OCI-LY1 (cell line): ENCODE measurements at regions not wholly inside any gene's neighbourhood (a gene's known extent, or its start where the extent isn't known, plus 50 kb on each side); places are given as distances from the start of the nearest gene placed in this dataset.

Source experiments
- H2AFZ ChIP-seq: fragments of 200-600 bp; sonication (generic), shearing (Covaris generic); 2 replicates; pipeline ENCODE4 v1.6.0; 2014; ENCODE audit warnings: antibody characterized with exemption, mild to moderate bottlenecking, low read length
- H3F3A ChIP-seq: fragments of 200-600 bp; sonication (generic), shearing (Covaris generic); 2 replicates; pipeline ENCODE4 v1.6.0; 2014; ENCODE audit warnings: mild to moderate bottlenecking, antibody characterized with exemption, low read length, moderate library complexity; ENCODE audit not compliant: insufficient read depth
- H3K27ac ChIP-seq: fragments of 200-600 bp; sonication (generic); 2 replicates; pipeline ENCODE4 v1.5.1; 2014; ENCODE audit warnings: low read length, mixed run types, mild to moderate bottlenecking, low read depth; ENCODE audit not compliant: poor library complexity, severe bottlenecking
- H3K27me3 ChIP-seq: fragments of 200-600 bp; sonication (generic); 2 replicates; pipeline ENCODE4 v1.6.0; 2014; ENCODE audit warnings: antibody characterized with exemption, mild to moderate bottlenecking, low read length, moderate library complexity; ENCODE audit not compliant: insufficient read depth
- H3K36me3 ChIP-seq: fragments of 200-600 bp; sonication (generic); 2 replicates; pipeline ENCODE4 v1.6.1; 2014; ENCODE audit warnings: mild to moderate bottlenecking, antibody characterized with exemption, low read length, moderate library complexity, mixed read lengths; ENCODE audit not compliant: insufficient read depth
- H3K4me1 ChIP-seq: fragments of 200-600 bp; sonication (generic); 2 replicates; pipeline ENCODE4 v1.5.1; 2014; ENCODE audit warnings: mild to moderate bottlenecking, low read length, moderate library complexity; ENCODE audit not compliant: insufficient read depth, severe bottlenecking
- H3K4me2 ChIP-seq: fragments of 200-600 bp; sonication (generic), shearing (Covaris generic); 2 replicates; pipeline ENCODE4 v1.6.1; 2014; ENCODE audit warnings: low read length
- H3K4me3 ChIP-seq: fragments of 200-600 bp; sonication (generic); 2 replicates; pipeline ENCODE4 v1.5.1; 2014; ENCODE audit warnings: low read length, low read depth, mild to moderate bottlenecking, mixed read lengths; ENCODE audit not compliant: poor library complexity, severe bottlenecking
- H3K79me2 ChIP-seq: fragments of 200-600 bp; shearing (Covaris generic); 2 replicates; pipeline ENCODE4 v1.6.1; 2016; ENCODE audit warnings: mixed run types, low read length, mixed read lengths; ENCODE audit not compliant: insufficient read depth
- H3K9ac ChIP-seq: fragments of 200-600 bp; sonication (generic), shearing (Covaris generic); 2 replicates; pipeline ENCODE4 v1.6.1; 2014; ENCODE audit warnings: mild to moderate bottlenecking, low read length, mixed read lengths
- H3K9me2 ChIP-seq: fragments of 200-600 bp; sonication (generic), shearing (Covaris generic); 2 replicates; pipeline ENCODE4 v1.6.1; 2014; ENCODE audit warnings: low read depth, mild to moderate bottlenecking, low read length, mixed read lengths
- H3K9me3 ChIP-seq: fragments of 200-600 bp; shearing (Covaris generic); 2 replicates; pipeline ENCODE4 v1.6.1; 2014; ENCODE audit warnings: low read length, mixed read lengths
- H4K20me1 ChIP-seq: fragments of 200-600 bp; sonication (generic), shearing (Covaris generic); 2 replicates; pipeline ENCODE4 v1.6.0; 2016; ENCODE audit warnings: mild to moderate bottlenecking, low read length; ENCODE audit not compliant: insufficient read depth
- EZH2 ChIP-seq: fragments of 200-600 bp; sonication (generic), shearing (Covaris generic); IDR thresholded peaks from 2 replicates; pipeline ENCODE4 v1.8.0; 2017; ENCODE audit warnings: borderline replicate concordance, mixed run types, mild to moderate bottlenecking, antibody characterized with exemption, low read length, moderate library complexity, mixed read lengths
- TF ChIP-seq, protein P1 (sequence below): fragments of 200-600 bp; sonication (generic), shearing (Covaris generic); IDR thresholded peaks from 2 replicates; pipeline ENCODE4 v1.5.1; 2017; ENCODE audit warnings: mild to moderate bottlenecking, antibody characterized with exemption, low read length, moderate library complexity, mixed read lengths

DNA sequence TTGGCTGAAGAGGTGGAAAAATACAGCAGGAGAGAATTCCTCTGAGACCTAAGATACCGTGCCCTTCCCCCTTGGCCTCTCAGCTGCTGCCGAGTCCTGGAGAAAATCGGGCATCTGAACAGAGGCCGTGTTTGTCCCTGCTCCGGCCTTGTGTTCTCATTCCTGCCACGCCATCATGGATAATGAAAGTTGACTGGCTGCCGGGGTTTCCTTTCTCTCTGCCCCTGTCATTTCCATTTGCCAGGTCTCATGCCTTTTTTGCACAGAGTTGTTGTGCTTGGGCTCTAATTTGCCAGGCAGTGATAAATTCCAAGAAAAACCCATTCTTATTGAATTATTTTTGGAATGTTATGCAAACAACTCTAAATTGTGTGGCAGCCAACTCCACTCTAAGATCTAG is 496.9 kb upstream of the TNP1 start:
- Histone ChIP-seq H3F3A (no peaks in the 10 kb centered on the region), H3K9ac (no peak overlapping the region), H3K27me3 (no peaks in the 10 kb centered on the region), H3K79me2 (no peaks in the 10 kb centered on the region), H4K20me1 (no peaks in the 10 kb centered on the region), H3K4me2 (no peak overlapping the region), H3K36me3 (no peaks in the 10 kb centered on the region), H3K9me2 (no peaks in the 10 kb centered on the region), H3K9me3 (no peaks in the 10 kb centered on the region), H3K4me3 (no peak overlapping the region), H3K27ac (no peak overlapping the region), H3K4me1 (no peaks in the 10 kb centered on the region), H2AFZ (no peak overlapping the region)
- TF ChIP-seq EZH2: no peak
- TF ChIP-seq, protein P1, sequence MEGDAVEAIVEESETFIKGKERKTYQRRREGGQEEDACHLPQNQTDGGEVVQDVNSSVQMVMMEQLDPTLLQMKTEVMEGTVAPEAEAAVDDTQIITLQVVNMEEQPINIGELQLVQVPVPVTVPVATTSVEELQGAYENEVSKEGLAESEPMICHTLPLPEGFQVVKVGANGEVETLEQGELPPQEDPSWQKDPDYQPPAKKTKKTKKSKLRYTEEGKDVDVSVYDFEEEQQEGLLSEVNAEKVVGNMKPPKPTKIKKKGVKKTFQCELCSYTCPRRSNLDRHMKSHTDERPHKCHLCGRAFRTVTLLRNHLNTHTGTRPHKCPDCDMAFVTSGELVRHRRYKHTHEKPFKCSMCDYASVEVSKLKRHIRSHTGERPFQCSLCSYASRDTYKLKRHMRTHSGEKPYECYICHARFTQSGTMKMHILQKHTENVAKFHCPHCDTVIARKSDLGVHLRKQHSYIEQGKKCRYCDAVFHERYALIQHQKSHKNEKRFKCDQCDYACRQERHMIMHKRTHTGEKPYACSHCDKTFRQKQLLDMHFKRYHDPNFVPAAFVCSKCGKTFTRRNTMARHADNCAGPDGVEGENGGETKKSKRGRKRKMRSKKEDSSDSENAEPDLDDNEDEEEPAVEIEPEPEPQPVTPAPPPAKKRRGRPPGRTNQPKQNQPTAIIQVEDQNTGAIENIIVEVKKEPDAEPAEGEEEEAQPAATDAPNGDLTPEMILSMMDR: no peak

DNA sequence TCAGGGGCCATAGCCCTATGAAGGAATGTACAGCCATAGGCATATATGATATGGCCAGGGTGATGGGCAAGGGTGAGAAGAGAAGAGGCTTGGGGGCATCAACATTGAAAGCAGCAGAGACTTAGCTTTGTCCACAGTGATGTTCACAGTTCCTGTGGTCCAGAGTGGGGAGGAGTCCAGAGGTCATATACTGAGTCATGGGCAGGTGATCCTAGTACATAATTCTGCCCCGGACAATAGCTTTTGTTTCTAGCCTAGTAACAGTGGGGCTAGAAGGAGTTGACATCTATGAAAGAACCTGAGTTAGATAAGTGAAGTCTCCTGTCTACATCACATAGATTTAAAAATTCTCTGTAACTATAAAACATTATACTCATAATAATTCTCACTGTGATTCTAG is 496.3 kb upstream of the TNP1 start:
- H3K27me3 ChIP-seq: no peaks in the 10 kb centered on the region
- TF ChIP-seq, protein P1: no peak
- no peak for TF ChIP-seq EZH2
- H3K36me3 ChIP-seq: no peaks in the 10 kb centered on the region

GRCh38 chr2:217353591-217353990 is 493.7 kb upstream of the TNP1 start:
- TF ChIP-seq EZH2: no peak
- TF ChIP-seq, protein P1: no peak

More for the DNA sequence above, 496.3 kb upstream of the TNP1 start:
- Histone ChIP-seq H4K20me1 (no peaks in the 10 kb centered on the region), H3K9ac (no peak overlapping the region), H3F3A (no peaks in the 10 kb centered on the region), H3K4me3 (no peak overlapping the region), H3K9me2 (no peaks in the 10 kb centered on the region), H3K79me2 (no peaks in the 10 kb centered on the region), H3K9me3 (no peaks in the 10 kb centered on the region), H3K27ac (no peak overlapping the region), H2AFZ (no peak overlapping the region), H3K4me2 (no peak overlapping the region), H3K4me1 (no peaks in the 10 kb centered on the region)

More at GRCh38 chr2:217353591-217353990, 493.7 kb upstream of the TNP1 start:
- H3K4me1 ChIP-seq: no peaks in the 10 kb centered on the region
- H3K79me2 ChIP-seq: no peaks in the 10 kb centered on the region
- H3K4me3 ChIP-seq: no peak overlapping the region
- H3K9me3 ChIP-seq: no peaks in the 10 kb centered on the region
- no peaks in the 10 kb centered on the region for H3F3A ChIP-seq
- no peaks in the 10 kb centered on the region for H3K27me3 ChIP-seq
- no peak overlapping the region for H3K9ac ChIP-seq
- no peak overlapping the region for H2AFZ ChIP-seq
- no peak overlapping the region for H3K27ac ChIP-seq
- H3K9me2 ChIP-seq: no peaks in the 10 kb centered on the region
- H3K4me2 ChIP-seq: no peak overlapping the region
- no peaks in the 10 kb centered on the region for H3K36me3 ChIP-seq
- H4K20me1 ChIP-seq: no peaks in the 10 kb centered on the region
